ENCODE measurements at regions not wholly inside any gene's neighbourhood (a gene's known extent, or its start where the extent isn't known, plus 50 kb on each side); places are given as distances from the start of the nearest gene placed in this dataset.
A peak's percentile ranks its signal among the peaks of the same experiment; 100 is the strongest.

DNA sequence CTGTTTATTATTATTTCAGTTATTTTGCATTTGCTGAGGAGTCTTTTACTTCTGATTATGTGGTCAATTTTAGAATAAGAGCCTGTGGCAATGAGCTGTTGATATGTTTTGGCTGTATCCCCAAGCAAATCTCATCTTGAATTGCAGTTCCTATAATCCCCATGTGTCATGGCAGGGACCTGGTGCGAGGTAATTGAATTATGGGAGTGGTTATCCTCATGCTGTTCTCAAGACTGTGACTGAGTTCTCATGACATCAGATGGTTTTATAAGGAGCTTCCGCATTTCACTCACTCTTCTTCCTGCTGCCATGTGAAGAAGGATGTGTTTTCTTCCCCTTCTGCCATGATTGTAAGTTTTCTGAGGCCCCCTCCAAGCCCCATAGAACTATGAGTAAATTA is 114.9 kb upstream of the SLCO6A1 start:
- Histone ChIP-seq H3K27ac (no peak overlapping the region), H3K4me1 (no peaks in the 10 kb centered on the region), H3K27me3 (no peaks in the 10 kb centered on the region), H3K4me3 (no peak overlapping the region), H3K36me3 (no peaks in the 10 kb centered on the region), H3K9me3 (no peaks in the 10 kb centered on the region)
- DNase-seq = no peak
- WGBS, 2 donors = 70 to 94% methylated on average over 2 of the region's 2 CpGs
- intact Hi-C loops (cut with DNase I) = no loop called here
- no peak for TF ChIP-seq CTCF (IDR thresholded peaks at IDR 0.05)
- no peak for TF ChIP-seq POLR2A (IDR thresholded peaks at IDR 0.05)

DNA sequence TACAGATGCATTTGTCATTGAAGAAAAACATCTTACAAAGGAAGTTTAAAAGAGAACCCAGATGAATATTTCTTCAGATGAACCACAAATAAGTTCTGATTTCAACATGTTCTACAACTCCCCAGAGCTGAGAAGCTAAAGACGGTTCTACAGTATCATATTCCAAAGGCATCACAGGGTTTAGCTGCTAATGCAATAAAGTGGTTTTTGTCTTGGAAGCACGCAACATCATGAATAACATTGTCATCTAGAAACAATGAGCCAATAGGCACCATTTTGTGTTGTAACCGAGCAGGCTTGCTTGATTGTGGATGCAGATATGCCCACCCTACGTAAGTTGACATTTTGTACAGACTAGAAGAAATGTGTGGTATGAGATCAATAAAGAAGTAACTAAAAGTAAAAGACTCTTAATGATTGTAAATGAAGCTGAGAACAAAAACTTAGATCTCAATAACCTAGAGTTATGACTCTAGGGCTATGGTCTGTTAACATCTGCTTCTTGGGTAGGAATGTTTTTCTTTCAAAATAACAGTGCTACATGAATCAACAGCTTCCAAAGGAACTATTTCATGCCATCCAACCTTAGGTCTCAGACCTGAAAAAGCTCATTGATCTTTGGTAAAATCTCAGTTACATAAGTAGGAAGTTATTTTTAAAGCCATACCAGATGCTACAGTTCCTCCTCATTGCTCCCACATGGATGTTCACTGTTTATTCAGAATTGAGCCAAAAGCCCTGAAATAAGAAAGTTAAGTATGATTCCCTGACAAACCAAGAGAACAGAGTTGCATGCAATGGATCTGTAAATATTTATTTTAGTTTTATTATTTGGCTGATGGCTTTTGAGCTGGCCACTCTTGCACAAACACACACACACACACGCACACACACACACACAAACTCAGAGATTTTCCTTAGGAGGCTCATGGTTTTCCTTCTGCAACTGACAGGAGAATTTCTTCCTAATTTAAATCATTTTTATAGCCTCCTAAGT is 118.7 kb upstream of the SLCO6A1 start:
- DNase-seq = no peak
- 70 to 75% methylated on average over 5 of the region's 5 CpGs for WGBS, 2 donors
- Histone ChIP-seq H3K4me1 (no peaks in the 10 kb centered on the region), H3K9me3 (no peaks in the 10 kb centered on the region), H3K27ac (peak overlapping the region in 2 of 4 donors; percentile 10 to 58), H3K36me3 (no peaks in the 10 kb centered on the region), H3K27me3 (no peaks in the 10 kb centered on the region), H3K4me3 (no peak overlapping the region)
- intact Hi-C loops (cut with DNase I) = no loop called here
- TF ChIP-seq POLR2A (IDR thresholded peaks at IDR 0.05) (no peak), CTCF (IDR thresholded peaks at IDR 0.05) (no peak)

DNA sequence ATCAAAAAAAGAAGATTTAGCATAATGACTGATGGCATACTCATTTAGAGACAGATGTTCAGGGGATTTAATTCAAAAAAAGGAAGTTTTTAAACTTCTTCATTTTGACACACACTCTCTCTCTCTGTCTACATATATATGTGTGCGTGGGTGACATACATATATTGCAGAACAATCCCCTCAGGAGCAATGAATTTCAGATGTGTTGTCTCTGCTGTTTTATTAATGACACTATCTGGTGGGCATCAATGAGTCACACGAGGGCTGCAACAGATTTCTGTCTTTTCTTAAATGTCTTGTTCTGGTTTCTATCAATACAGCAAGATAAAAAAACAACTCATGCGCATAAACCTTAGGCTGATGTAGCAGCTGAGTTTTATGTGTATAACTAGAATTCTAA is 123.5 kb upstream of the SLCO6A1 start:
- WGBS, 2 donors = 62 to 71% methylated on average over 3 of the region's 3 CpGs
- no peaks in the 10 kb centered on the region for H3K27me3 ChIP-seq
- H3K27ac ChIP-seq = no peak overlapping the region
- no peaks in the 10 kb centered on the region for H3K36me3 ChIP-seq
- TF ChIP-seq POLR2A (IDR thresholded peaks at IDR 0.05) (no peak), CTCF (IDR thresholded peaks at IDR 0.05) (no peak)
- intact Hi-C loops (cut with DNase I) = no loop called here
- peaks cover 0 to 4% (median 0%) of the 10 kb centered on the region in 3 donors for H3K4me1 ChIP-seq
- H3K4me3 ChIP-seq = no peak overlapping the region
- DNase-seq = no peak
- no peaks in the 10 kb centered on the region for H3K9me3 ChIP-seq

GRCh38 chr5:102623329-102624065 is 124.7 kb upstream of the SLCO6A1 start:
- TF ChIP-seq CTCF (IDR thresholded peaks at IDR 0.05) = no peak
- H3K36me3 ChIP-seq = no peaks in the 10 kb centered on the region
- no peaks in the 10 kb centered on the region for H3K27me3 ChIP-seq
- no peak overlapping the region for H3K4me3 ChIP-seq
- no peak overlapping the region for H3K27ac ChIP-seq
- intact Hi-C loops (cut with DNase I) = no loop called here
- peaks cover 0 to 16% (median 3%) of the 10 kb centered on the region in 3 donors for H3K4me1 ChIP-seq
- no peak for DNase-seq
- whole genome bisulfite sequencing, 2 donors = 40 to 58% methylated on average over 4 of the region's 4 CpGs
- H3K9me3 ChIP-seq = no peaks in the 10 kb centered on the region

DNA sequence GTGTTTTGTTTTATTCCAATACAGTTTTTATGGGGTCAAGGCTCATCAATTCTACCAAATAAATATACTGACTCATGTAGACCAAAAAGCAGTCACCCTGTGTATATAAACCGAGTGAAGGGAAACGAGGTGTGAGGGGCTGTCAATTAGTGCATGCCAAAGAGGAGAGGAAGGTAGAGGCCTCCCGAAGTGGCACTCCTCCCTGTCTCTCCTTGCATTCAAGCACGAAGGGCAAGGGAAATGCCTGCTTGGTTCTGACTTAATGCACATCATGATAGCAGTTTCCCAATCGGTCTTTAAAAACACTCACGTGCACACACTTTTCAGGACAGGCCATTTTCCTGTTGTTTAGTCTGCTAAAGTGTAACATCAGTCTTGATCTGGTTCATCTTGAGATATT is 125.6 kb upstream of the SLCO6A1 start:
- Histone ChIP-seq H3K27me3 (no peaks in the 10 kb centered on the region), H3K27ac (no peak overlapping the region), H3K9me3 (no peaks in the 10 kb centered on the region), H3K4me1 (peaks cover 0 to 25% (median 5%) of the 10 kb centered on the region in 3 donors), H3K4me3 (no peak overlapping the region), H3K36me3 (no peaks in the 10 kb centered on the region)
- no peak for DNase-seq
- 67 to 68% methylated on average over 6 of the region's 6 CpGs for WGBS, 2 donors
- intact Hi-C loops (cut with DNase I) = no loop called here
- TF ChIP-seq POLR2A (IDR thresholded peaks at IDR 0.05) (no peak), CTCF (IDR thresholded peaks at IDR 0.05) (no peak)
